ENCODE measurements at regions not wholly inside any gene's neighbourhood (a gene's known extent, or its start where the extent isn't known, plus 50 kb on each side); places are given as distances from the start of the nearest gene placed in this dataset.

DNA sequence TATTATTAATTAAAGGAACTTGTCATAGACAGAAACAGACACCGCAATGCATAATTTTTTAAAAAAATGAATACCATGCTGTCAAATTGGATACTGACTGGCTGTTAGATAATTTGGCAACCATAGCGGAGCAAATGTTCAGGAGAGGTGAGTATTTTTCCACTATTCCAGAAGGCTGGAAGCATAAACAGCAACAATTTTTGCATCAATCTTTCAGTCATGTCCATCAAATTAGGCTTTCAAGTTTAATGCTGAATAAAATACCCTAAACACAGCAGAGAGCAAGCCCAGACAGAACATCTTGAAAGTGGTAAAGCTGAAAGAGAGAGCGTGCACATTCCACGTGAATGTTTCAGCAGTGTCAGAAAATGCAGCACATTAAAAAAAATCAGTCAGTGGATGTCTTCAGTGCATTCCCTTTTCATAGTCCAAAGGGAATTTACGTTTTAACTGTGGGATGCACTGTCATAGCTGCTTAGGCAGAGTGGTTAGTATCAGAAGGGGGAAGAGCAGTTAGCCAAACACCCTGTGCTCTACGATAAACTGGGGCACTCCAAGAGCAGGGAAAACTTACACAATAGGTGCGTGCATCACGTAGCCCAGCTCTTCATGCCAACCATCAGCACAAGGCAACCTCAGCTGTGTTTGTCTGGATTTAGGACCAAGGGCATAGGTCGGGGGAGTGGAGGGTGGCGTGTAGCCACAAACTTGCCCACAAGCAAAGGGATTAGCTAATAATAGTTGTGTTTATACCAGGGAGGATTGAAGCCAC is 116.2 kb upstream of the STMND1 start:
- Histone ChIP-seq H2BK5ac (ENCODE audit: insufficient read length, low read length) (no peak overlapping the region), H3K4ac (ENCODE audit: low read depth, low read length) (no peak overlapping the region), H4K8ac (replicated peaks; ENCODE audit: insufficient read length, low read depth, low read length) (no peak overlapping the region), H4K91ac (ENCODE audit: insufficient read length, low read depth, low read length) (no peak overlapping the region), H2BK120ac (ENCODE audit: low read depth, low read length, poor library complexity, severe bottlenecking) (no peak overlapping the region), H3K4me1 (ENCODE audit: insufficient read depth, low read length) (no peaks in the 10 kb centered on the region), H3K79me2 (ENCODE audit: insufficient read depth, low read length) (no peaks in the 10 kb centered on the region), H2BK12ac (ENCODE audit: insufficient read length, low read depth, low read length) (no peak overlapping the region), H3K79me1 (ENCODE audit: insufficient read depth, low read depth, low read length, poor library complexity, severe bottlenecking) (no peaks in the 10 kb centered on the region), H3K23ac (ENCODE audit: insufficient read length, low read depth, low read length) (no peak overlapping the region), H4K5ac (ENCODE audit: insufficient read length, low read depth, low read length) (no peak overlapping the region), H2BK15ac (ENCODE audit: low read depth, low read length) (no peak overlapping the region), H3K9me3 (ENCODE audit: control insufficient read depth, low read depth, low read length) (no peaks in the 10 kb centered on the region), H2AFZ (ENCODE audit: low read length) (no peak overlapping the region), H3K56ac (ENCODE audit: insufficient read length, low read depth, low read length) (no peak overlapping the region), H3K23me2 (ENCODE audit: insufficient read length, low read depth, low read length, poor library complexity, severe bottlenecking) (no peaks in the 10 kb centered on the region), H3K14ac (ENCODE audit: insufficient read depth, low read length) (no peak overlapping the region), H3K9ac (ENCODE audit: extremely low read depth, insufficient read length, low read length) (no peak overlapping the region), H3K18ac (ENCODE audit: insufficient read length, low read depth, low read length) (no peak overlapping the region), H3K27me3 (ENCODE audit: insufficient read depth, low read length) (no peaks in the 10 kb centered on the region), H2AK5ac (ENCODE audit: insufficient read length, low read length) (no peak overlapping the region), H2BK20ac (ENCODE audit: low read depth, low read length, poor library complexity, severe bottlenecking) (no peak overlapping the region), H4K20me1 (ENCODE audit: control insufficient read depth, insufficient read depth, insufficient read length) (no peaks in the 10 kb centered on the region), H3T11ph (ENCODE audit: low read length) (no peak overlapping the region), H3K27ac (ENCODE audit: insufficient read length, low read depth, low read length) (no peak overlapping the region), H3K4me2 (ENCODE audit: insufficient read depth, insufficient read length, low read length) (no peak overlapping the region)
- no CpG with 5 or more reads among the region's 10 CpGs for WGBS (ENCODE audit: extremely low coverage, insufficient read length, low lambda C conversion rate)
- no peak for TF ChIP-seq CTCF (conservative IDR thresholded peaks at IDR 0.05)
- H3K27me3 Mint-ChIP-seq (ENCODE audit: low read depth): no peaks in the 10 kb centered on the region; the same call in 1 of the 2 replicates
- H3K4me3 Mint-ChIP-seq: no peak overlapping the region
- peaks cover 6 to 19% (median 9%) of the 10 kb centered on the region in 3 experiments; a peak in 6 of 7 replicates for H3K36me3 Mint-ChIP-seq (ENCODE audit: insufficient read depth in 1 of 3, low read depth in 3 of 3)
- H3K4me1 Mint-ChIP-seq: no peaks in the 10 kb centered on the region
- H3K27ac Mint-ChIP-seq: no peak overlapping the region
- no peak for DNase-seq
- H3K9me3 Mint-ChIP-seq: peaks cover 22 to 24% of the 10 kb centered on the region in 2 experiments
